ENCODE measurements at regions not wholly inside any gene's neighbourhood (a gene's known extent, or its start where the extent isn't known, plus 50 kb on each side); places are given as distances from the start of the nearest gene placed in this dataset.

- 81 to 82% methylated on average over 9 of the region's 9 CpGs for WGBS, 2 donors
Observed at GRCh38 chr16:86215979-86216585, 294.2 kb upstream of the FOXF1 start.

GRCh38 chr16:86216591-86216990 lies 293.7 kb upstream of the FOXF1 start:
- Histone ChIP-seq H3K9me3 (peaks cover 0 to 4% (median 0%) of the 10 kb centered on the region in 4 donors), H3K4me1 (peaks cover 0 to 8% (median 0%) of the 10 kb centered on the region in 4 donors), H3K36me3 (no peaks in the 10 kb centered on the region), H3K27ac (no peak overlapping the region), H3K27me3 (peaks cover 0 to 12% of the 10 kb centered on the region in 2 donors), H3K4me3 (no peak overlapping the region)
- TF ChIP-seq CTCF (IDR thresholded peaks at IDR 0.05) (no peak), POLR2A (IDR thresholded peaks at IDR 0.05) (no peak), EP300 (IDR thresholded peaks at IDR 0.05) (no peak)
- WGBS, 2 donors = 86 to 88% methylated on average over 8 to 9 of the region's 9 CpGs
- DNase-seq (ENCODE audit: low spot score in 2 of 2) = no peak

More at GRCh38 chr16:86215979-86216585, 294.2 kb upstream of the FOXF1 start:
- H3K27me3 ChIP-seq = peaks cover 0 to 11% of the 10 kb centered on the region in 2 donors
- peaks cover 0 to 4% (median 0%) of the 10 kb centered on the region in 4 donors for H3K9me3 ChIP-seq
- DNase-seq (ENCODE audit: low spot score in 2 of 2) = no peak
- H3K27ac ChIP-seq = no peak overlapping the region
- H3K4me3 ChIP-seq = no peak overlapping the region
- H3K4me1 ChIP-seq = peaks cover 0 to 8% (median 0%) of the 10 kb centered on the region in 4 donors
- no peaks in the 10 kb centered on the region for H3K36me3 ChIP-seq
- no peak for TF ChIP-seq CTCF (IDR thresholded peaks at IDR 0.05)
- TF ChIP-seq EP300 (IDR thresholded peaks at IDR 0.05) = no peak

GRCh38 chr16:86217001-86217890 lies 293.1 kb upstream of the FOXF1 start:
- H3K9me3 ChIP-seq = no peaks in the 10 kb centered on the region
- no peaks in the 10 kb centered on the region for H3K36me3 ChIP-seq
- H3K27me3 ChIP-seq = peaks cover 0 to 12% of the 10 kb centered on the region in 2 donors
- no peak overlapping the region for H3K27ac ChIP-seq
- H3K4me1 ChIP-seq = peaks cover 0 to 8% (median 0%) of the 10 kb centered on the region in 4 donors
- no peak for DNase-seq (ENCODE audit: low spot score in 2 of 2)
- TF ChIP-seq EP300 (IDR thresholded peaks at IDR 0.05) (no peak), POLR2A (IDR thresholded peaks at IDR 0.05) (no peak), CTCF (IDR thresholded peaks at IDR 0.05) (no peak)
- 81 to 85% methylated on average over 24 of the region's 27 CpGs for WGBS, 2 donors
- H3K4me3 ChIP-seq = no peak overlapping the region

GRCh38 chr16:86217891-86218270 lies 292.4 kb upstream of the FOXF1 start:
- peaks cover 0 to 14% (median 2%) of the 10 kb centered on the region in 4 donors for H3K4me1 ChIP-seq
- H3K27ac ChIP-seq = no peak overlapping the region
- H3K36me3 ChIP-seq = no peaks in the 10 kb centered on the region
- DNase-seq (ENCODE audit: low spot score in 2 of 2) = no peak
- no peak overlapping the region for H3K4me3 ChIP-seq
- no peaks in the 10 kb centered on the region for H3K9me3 ChIP-seq
- H3K27me3 ChIP-seq = peaks cover 0 to 13% of the 10 kb centered on the region in 2 donors
- 79 to 85% methylated on average over 7 of the region's 7 CpGs for WGBS, 2 donors
- TF ChIP-seq POLR2A (IDR thresholded peaks at IDR 0.05) (no peak), CTCF (IDR thresholded peaks at IDR 0.05) (no peak), EP300 (IDR thresholded peaks at IDR 0.05) (no peak)

Measured in tibial nerve (tissue), 4 donors.